ENCODE measurements at regions not wholly inside any gene's neighbourhood (a gene's known extent, or its start where the extent isn't known, plus 50 kb on each side); places are given as distances from the start of the nearest gene placed in this dataset.

GRCh38 chr13:50761406-50761805 lies 82.1 kb downstream of the DLEU7 start:
- H3K9me3 ChIP-seq (ENCODE audit: insufficient read depth, low read depth, low read length) = peaks cover 3% of the 10 kb centered on the region

DNA sequence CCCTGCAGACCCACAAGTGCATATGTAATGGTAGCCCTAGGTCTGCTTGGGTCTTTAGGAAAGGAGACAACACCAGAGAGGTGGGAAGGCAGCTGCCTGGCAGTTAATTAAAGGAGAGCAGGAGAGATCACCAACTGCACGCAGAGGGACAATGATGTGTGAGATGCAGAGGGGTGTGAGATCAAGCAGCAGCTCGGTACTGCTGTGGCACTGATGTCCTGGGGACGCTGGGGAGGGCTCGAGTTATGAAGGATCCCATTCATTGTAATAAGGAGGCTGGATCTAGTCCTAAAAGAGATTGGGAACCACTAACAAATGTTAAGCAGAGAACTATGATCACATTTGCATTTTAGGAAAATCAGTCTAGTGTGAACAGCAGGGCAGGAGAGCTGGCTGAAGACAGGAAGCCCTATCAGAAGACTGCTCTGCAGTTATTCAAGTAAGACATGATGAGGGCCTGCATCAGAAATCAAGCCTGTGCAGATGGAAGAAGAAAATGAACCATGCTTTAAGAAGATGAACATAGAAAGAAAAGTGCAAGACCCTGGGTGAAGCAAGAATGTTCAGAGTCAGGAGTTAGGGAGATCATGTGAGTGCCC lies 80.4 kb downstream of the DLEU7 start:
- Histone ChIP-seq H3K4me2 (ENCODE audit: low read length) (no peak overlapping the region), H3K4me3 (ENCODE audit: insufficient read depth, low read depth, low read length) (no peak overlapping the region), H4K20me1 (ENCODE audit: insufficient read depth, low read length) (no peaks in the 10 kb centered on the region), H2AFZ (ENCODE audit: low read depth, low read length) (no peak overlapping the region), H3K27me3 (ENCODE audit: insufficient read depth, low read length) (no peaks in the 10 kb centered on the region), H3K79me2 (ENCODE audit: insufficient read depth, low read length) (no peaks in the 10 kb centered on the region), H3K36me3 (ENCODE audit: insufficient read depth, low read length) (no peaks in the 10 kb centered on the region), H3K4me1 (ENCODE audit: insufficient read depth, low read length) (no peaks in the 10 kb centered on the region), H3K9me3 (ENCODE audit: insufficient read depth, low read depth, low read length) (peaks cover 3% of the 10 kb centered on the region), H3K9ac (ENCODE audit: low read length) (no peak overlapping the region), H3K27ac (ENCODE audit: low read depth, low read length) (no peak overlapping the region)
- H3K4me3 Mint-ChIP-seq (ENCODE audit: unreplicated experiment) = no peak overlapping the region
- no peak for DNase-seq (ENCODE audit: low read depth)
- peaks cover 5% of the 10 kb centered on the region for H3K9me3 Mint-ChIP-seq (ENCODE audit: unreplicated experiment)
- H3K36me3 Mint-ChIP-seq (ENCODE audit: low read depth, unreplicated experiment) = no peaks in the 10 kb centered on the region
- TF ChIP-seq, protein P1, sequence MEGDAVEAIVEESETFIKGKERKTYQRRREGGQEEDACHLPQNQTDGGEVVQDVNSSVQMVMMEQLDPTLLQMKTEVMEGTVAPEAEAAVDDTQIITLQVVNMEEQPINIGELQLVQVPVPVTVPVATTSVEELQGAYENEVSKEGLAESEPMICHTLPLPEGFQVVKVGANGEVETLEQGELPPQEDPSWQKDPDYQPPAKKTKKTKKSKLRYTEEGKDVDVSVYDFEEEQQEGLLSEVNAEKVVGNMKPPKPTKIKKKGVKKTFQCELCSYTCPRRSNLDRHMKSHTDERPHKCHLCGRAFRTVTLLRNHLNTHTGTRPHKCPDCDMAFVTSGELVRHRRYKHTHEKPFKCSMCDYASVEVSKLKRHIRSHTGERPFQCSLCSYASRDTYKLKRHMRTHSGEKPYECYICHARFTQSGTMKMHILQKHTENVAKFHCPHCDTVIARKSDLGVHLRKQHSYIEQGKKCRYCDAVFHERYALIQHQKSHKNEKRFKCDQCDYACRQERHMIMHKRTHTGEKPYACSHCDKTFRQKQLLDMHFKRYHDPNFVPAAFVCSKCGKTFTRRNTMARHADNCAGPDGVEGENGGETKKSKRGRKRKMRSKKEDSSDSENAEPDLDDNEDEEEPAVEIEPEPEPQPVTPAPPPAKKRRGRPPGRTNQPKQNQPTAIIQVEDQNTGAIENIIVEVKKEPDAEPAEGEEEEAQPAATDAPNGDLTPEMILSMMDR (IDR thresholded peaks at IDR 0.05; ENCODE audit: insufficient read depth, low read depth, low read length) = no peak
- TF ChIP-seq EZH2 (IDR thresholded peaks at IDR 0.05; ENCODE audit: insufficient read depth, low read length) = no peak
- H3K4me1 Mint-ChIP-seq (ENCODE audit: low read depth, unreplicated experiment) = no peaks in the 10 kb centered on the region
- H3K27ac Mint-ChIP-seq (ENCODE audit: unreplicated experiment) = no peak overlapping the region
- peaks cover 15% of the 10 kb centered on the region for H3K27me3 Mint-ChIP-seq (ENCODE audit: low read depth, unreplicated experiment)
- FAIRE-seq = no peak

More at GRCh38 chr13:50761406-50761805, 82.1 kb downstream of the DLEU7 start:
- no peak for FAIRE-seq
- no peaks in the 10 kb centered on the region for H3K79me2 ChIP-seq (ENCODE audit: insufficient read depth, low read length)
- no peaks in the 10 kb centered on the region for H3K4me1 ChIP-seq (ENCODE audit: insufficient read depth, low read length)
- H3K27ac ChIP-seq (ENCODE audit: low read depth, low read length) = no peak overlapping the region
- H2AFZ ChIP-seq (ENCODE audit: low read depth, low read length) = no peak overlapping the region
- Mint-ChIP-seq H3K27me3 (ENCODE audit: low read depth, unreplicated experiment) (peaks cover 15% of the 10 kb centered on the region), H3K27ac (ENCODE audit: unreplicated experiment) (no peak overlapping the region), H3K36me3 (ENCODE audit: low read depth, unreplicated experiment) (no peaks in the 10 kb centered on the region), H3K9me3 (ENCODE audit: unreplicated experiment) (peaks cover 14% of the 10 kb centered on the region), H3K4me3 (ENCODE audit: unreplicated experiment) (no peak overlapping the region), H3K4me1 (ENCODE audit: low read depth, unreplicated experiment) (peaks cover 3% of the 10 kb centered on the region)
- H3K9ac ChIP-seq (ENCODE audit: low read length) = no peak overlapping the region
- H3K36me3 ChIP-seq (ENCODE audit: insufficient read depth, low read length) = no peaks in the 10 kb centered on the region
- H3K4me2 ChIP-seq (ENCODE audit: low read length) = no peak overlapping the region
- DNase-seq (ENCODE audit: low read depth) = no peak
- no peaks in the 10 kb centered on the region for H3K27me3 ChIP-seq (ENCODE audit: insufficient read depth, low read length)
- TF ChIP-seq, protein P1 (IDR thresholded peaks at IDR 0.05; ENCODE audit: insufficient read depth, low read depth, low read length) = no peak
- TF ChIP-seq EZH2 (IDR thresholded peaks at IDR 0.05; ENCODE audit: insufficient read depth, low read length) = no peak
- no peak overlapping the region for H3K4me3 ChIP-seq (ENCODE audit: insufficient read depth, low read depth, low read length)
- H4K20me1 ChIP-seq (ENCODE audit: insufficient read depth, low read length) = no peaks in the 10 kb centered on the region

DNA sequence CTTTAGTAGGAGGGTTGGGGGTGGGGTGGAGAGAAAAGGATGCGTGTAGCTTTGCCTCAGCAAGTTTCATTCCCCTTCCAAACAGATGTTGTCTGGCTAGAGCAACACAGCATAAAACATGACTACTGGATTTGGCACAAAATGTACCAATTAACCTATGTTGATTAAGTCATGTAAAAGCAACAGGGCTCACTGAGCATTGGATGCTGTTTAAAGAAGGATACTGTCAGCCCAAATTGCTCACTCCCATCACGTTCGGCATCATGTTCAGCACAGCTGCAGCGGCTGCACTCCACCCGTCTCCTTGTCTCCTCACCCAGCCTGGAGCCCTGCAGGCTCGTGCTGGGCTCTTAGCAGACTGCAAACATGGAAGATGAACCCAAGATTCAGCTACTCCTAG lies 77.5 kb downstream of the DLEU7 start:
- Histone ChIP-seq H3K9ac (ENCODE audit: low read length) (no peak overlapping the region), H3K4me2 (ENCODE audit: low read length) (no peak overlapping the region), H3K79me2 (ENCODE audit: insufficient read depth, low read length) (no peaks in the 10 kb centered on the region), H3K4me3 (ENCODE audit: insufficient read depth, low read depth, low read length) (no peak overlapping the region), H3K27ac (ENCODE audit: low read depth, low read length) (no peak overlapping the region), H4K20me1 (ENCODE audit: insufficient read depth, low read length) (no peaks in the 10 kb centered on the region), H3K9me3 (ENCODE audit: insufficient read depth, low read depth, low read length) (no peaks in the 10 kb centered on the region), H2AFZ (ENCODE audit: low read depth, low read length) (no peak overlapping the region), H3K27me3 (ENCODE audit: insufficient read depth, low read length) (no peaks in the 10 kb centered on the region), H3K4me1 (ENCODE audit: insufficient read depth, low read length) (no peaks in the 10 kb centered on the region), H3K36me3 (ENCODE audit: insufficient read depth, low read length) (no peaks in the 10 kb centered on the region)
- no peak for FAIRE-seq
- Mint-ChIP-seq H3K27me3 (ENCODE audit: low read depth, unreplicated experiment) (peaks cover 15% of the 10 kb centered on the region), H3K4me3 (ENCODE audit: unreplicated experiment) (no peak overlapping the region), H3K9me3 (ENCODE audit: unreplicated experiment) (peaks cover 13% of the 10 kb centered on the region), H3K4me1 (ENCODE audit: low read depth, unreplicated experiment) (no peaks in the 10 kb centered on the region), H3K27ac (ENCODE audit: unreplicated experiment) (no peak overlapping the region), H3K36me3 (ENCODE audit: low read depth, unreplicated experiment) (no peaks in the 10 kb centered on the region)
- TF ChIP-seq, protein P1 (IDR thresholded peaks at IDR 0.05; ENCODE audit: insufficient read depth, low read depth, low read length) = no peak
- TF ChIP-seq EZH2 (IDR thresholded peaks at IDR 0.05; ENCODE audit: insufficient read depth, low read length) = no peak
- DNase-seq (ENCODE audit: low read depth) = no peak

Measured in astrocyte (in vitro differentiated cells and primary cell).